A673 (cell line): ENCODE measurements at regions not wholly inside any gene's neighbourhood (a gene's known extent, or its start where the extent isn't known, plus 50 kb on each side); places are given as distances from the start of the nearest gene placed in this dataset.

Source experiments
- BruUV-seq: library from RNA; stranded (reverse); fragments of 400-500 nt; replicated peaks from 2 replicates; lab custom pipeline; 2021; lab: Mats Ljungman, UMichigan
- CTCF ChIA-PET: fragments of 300-600 bp; sonication (Branson Sonifier 250); formaldehyde crosslinking; loops from one replicate; lab custom pipeline; 2022; ENCODE audit warnings: antibody characterized with exemption; lab: Charles Lee
- POLR2A ChIA-PET: fragments of 300-600 bp; sonication (Branson Sonifier 250); formaldehyde crosslinking; loops from one replicate; lab custom pipeline; 2022; ENCODE audit warnings: antibody characterized with exemption; ENCODE audit not compliant: low non-redundant PET; lab: Charles Lee
- DNase-seq: peaks from one replicate; pipeline ENCODE4 v3.0.0-alpha.2; 2015; ENCODE audit warnings: low spot score
- H3K27ac ChIP-seq: fragments of 200-600 bp; sonication (generic); 2 replicates; pipeline ENCODE4 v1.5.1; 2016; ENCODE audit warnings: mixed run types, low read depth, mild to moderate bottlenecking, mixed read lengths, antibody characterized with exemption, low read length; ENCODE audit not compliant: poor library complexity, severe bottlenecking
- H3K27me3 ChIP-seq: fragments of 200-600 bp; sonication (generic); replicated peaks from 2 replicates; pipeline ENCODE4 v1.6.1; 2017; ENCODE audit warnings: mixed run types, low read depth, mild to moderate bottlenecking, mixed read lengths, antibody characterized with exemption, low read length; ENCODE audit not compliant: insufficient read depth, poor library complexity
- H3K36me3 ChIP-seq: fragments of 200-600 bp; sonication (generic); 2 replicates; pipeline ENCODE4 v1.6.1; 2016; ENCODE audit warnings: mixed run types, mild to moderate bottlenecking, mixed read lengths, antibody characterized with exemption, low read length; ENCODE audit not compliant: insufficient read depth, poor library complexity, severe bottlenecking
- H3K4me1 ChIP-seq: fragments of 200-600 bp; sonication (generic); 2 replicates; pipeline ENCODE4 v1.6.1; 2017; ENCODE audit warnings: mixed run types, mild to moderate bottlenecking, mixed read lengths, antibody characterized with exemption, low read length; ENCODE audit not compliant: insufficient read depth, poor library complexity, severe bottlenecking
- H3K4me3 ChIP-seq: fragments of 200-600 bp; sonication (generic); 2 replicates; pipeline ENCODE4 v1.5.1; 2016; ENCODE audit warnings: low read depth, mixed run types, mild to moderate bottlenecking, mixed read lengths, low read length; ENCODE audit not compliant: poor library complexity, severe bottlenecking
- H3K9me3 ChIP-seq: fragments of 200-600 bp; sonication (generic); 2 replicates; pipeline ENCODE4 v1.6.1; 2016; ENCODE audit warnings: mixed run types, low read depth, mild to moderate bottlenecking, mixed read lengths, antibody characterized with exemption, low read length; ENCODE audit not compliant: poor library complexity, severe bottlenecking
- EZH2 ChIP-seq: fragments of 200-600 bp; sonication (generic); IDR thresholded peaks from 2 replicates; pipeline ENCODE4 v1.6.1; 2017; ENCODE audit warnings: borderline replicate concordance, low read depth, mild to moderate bottlenecking, mixed read lengths, antibody characterized with exemption, low read length; ENCODE audit not compliant: poor library complexity, severe bottlenecking
- intact Hi-C: fragments of 100-400 bp; cut with micrococcal nuclease; formaldehyde crosslinking; loops from one replicate; pipeline ENCODE4 v1.10.0; 2022; ENCODE audit not compliant: unreplicated experiment
- TF ChIP-seq, protein P1 (sequence below): fragments of 300-800, 200-600 bp; sonication (generic); conservative IDR thresholded peaks from 2 replicates; pipeline ENCODE4 v1.5.1; 2017; ENCODE audit warnings: low read depth, mild to moderate bottlenecking, antibody characterized with exemption, low read length, moderate library complexity, mixed read lengths

DNA sequence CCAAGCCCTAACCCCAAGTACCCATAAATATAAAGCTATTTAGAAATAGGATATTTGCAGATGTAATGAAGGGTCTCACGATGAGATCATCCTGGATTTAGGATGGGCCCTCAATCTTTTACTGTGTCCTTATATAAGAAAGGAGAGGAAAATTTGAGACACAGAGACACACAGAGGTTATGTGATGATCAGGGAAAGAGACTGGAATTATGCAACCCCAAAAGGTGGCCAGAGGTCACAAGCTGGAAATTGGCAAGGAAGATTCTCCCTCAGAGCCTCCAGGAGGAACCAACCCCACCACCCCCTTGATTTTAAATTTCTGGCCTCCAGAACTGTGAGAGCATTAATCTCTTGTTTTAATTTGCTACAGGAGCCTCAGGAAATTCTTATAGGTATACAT is 334.9 kb upstream of the PRICKLE1 start:
- DNase-seq: no peak
- no peaks in the 10 kb centered on the region for H3K27me3 ChIP-seq
- BruUV-seq: no TSS peak
- no peak for TF ChIP-seq EZH2
- TF ChIP-seq, protein P1, sequence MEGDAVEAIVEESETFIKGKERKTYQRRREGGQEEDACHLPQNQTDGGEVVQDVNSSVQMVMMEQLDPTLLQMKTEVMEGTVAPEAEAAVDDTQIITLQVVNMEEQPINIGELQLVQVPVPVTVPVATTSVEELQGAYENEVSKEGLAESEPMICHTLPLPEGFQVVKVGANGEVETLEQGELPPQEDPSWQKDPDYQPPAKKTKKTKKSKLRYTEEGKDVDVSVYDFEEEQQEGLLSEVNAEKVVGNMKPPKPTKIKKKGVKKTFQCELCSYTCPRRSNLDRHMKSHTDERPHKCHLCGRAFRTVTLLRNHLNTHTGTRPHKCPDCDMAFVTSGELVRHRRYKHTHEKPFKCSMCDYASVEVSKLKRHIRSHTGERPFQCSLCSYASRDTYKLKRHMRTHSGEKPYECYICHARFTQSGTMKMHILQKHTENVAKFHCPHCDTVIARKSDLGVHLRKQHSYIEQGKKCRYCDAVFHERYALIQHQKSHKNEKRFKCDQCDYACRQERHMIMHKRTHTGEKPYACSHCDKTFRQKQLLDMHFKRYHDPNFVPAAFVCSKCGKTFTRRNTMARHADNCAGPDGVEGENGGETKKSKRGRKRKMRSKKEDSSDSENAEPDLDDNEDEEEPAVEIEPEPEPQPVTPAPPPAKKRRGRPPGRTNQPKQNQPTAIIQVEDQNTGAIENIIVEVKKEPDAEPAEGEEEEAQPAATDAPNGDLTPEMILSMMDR: no peak
- no peaks in the 10 kb centered on the region for H3K4me1 ChIP-seq
- H3K36me3 ChIP-seq: no peaks in the 10 kb centered on the region
- intact Hi-C loops: no loop called here
- H3K9me3 ChIP-seq: no peaks in the 10 kb centered on the region
- POLR2A ChIA-PET: no interaction called here
- no peak overlapping the region for H3K4me3 ChIP-seq
- H3K27ac ChIP-seq: no peak overlapping the region
- CTCF ChIA-PET: no interaction called here

DNA sequence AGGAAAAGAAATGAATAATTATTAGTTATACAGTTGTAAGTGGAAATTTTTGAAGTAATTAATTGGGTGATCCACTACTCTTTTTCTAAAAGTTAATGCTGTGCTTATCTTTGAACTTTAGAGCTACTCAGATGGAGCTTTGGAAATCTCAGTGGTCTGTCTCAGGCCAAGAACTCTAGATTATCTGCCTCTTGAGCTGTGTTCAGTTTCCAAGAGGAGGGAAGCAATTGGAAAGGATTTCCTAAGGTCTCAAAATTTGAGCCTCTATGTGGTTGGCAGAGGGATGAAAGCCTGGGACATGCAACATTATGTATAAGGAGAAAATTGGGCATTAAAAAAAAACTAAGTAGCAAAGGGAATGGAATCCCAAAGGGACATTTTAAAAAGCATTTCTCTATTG is 334.0 kb upstream of the PRICKLE1 start:
- no peaks in the 10 kb centered on the region for H3K27me3 ChIP-seq
- CTCF ChIA-PET: no interaction called here
- H3K27ac ChIP-seq: no peak overlapping the region
- TF ChIP-seq, protein P1: no peak
- no peak for TF ChIP-seq EZH2
- H3K4me3 ChIP-seq: no peak overlapping the region
- no peaks in the 10 kb centered on the region for H3K4me1 ChIP-seq
- no peaks in the 10 kb centered on the region for H3K9me3 ChIP-seq
- no peaks in the 10 kb centered on the region for H3K36me3 ChIP-seq
- DNase-seq: no peak
- BruUV-seq: no TSS peak
- POLR2A ChIA-PET: no interaction called here
- intact Hi-C loops: no loop called here

DNA sequence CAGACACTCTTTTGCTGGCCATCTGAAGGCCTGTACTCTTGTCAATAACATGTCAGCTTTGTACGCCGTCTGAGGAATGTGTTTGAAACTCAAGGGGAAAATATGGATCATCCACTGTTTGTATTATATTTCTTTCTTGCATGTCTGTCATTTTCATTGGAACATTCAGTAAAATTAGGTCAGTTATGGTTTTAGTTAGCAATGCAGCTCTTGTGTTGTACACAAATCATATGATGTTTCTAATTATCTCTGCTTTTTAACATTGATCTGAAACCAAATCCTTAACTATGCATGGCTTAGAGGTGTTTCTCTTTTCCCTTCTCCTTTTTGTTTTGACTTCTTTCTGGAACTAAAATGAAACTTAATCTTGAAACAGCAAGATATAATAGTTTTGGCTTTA is 333.6 kb upstream of the PRICKLE1 start:
- DNase-seq: no peak
- POLR2A ChIA-PET: no interaction called here
- Histone ChIP-seq H3K9me3 (no peaks in the 10 kb centered on the region), H3K36me3 (no peaks in the 10 kb centered on the region), H3K27me3 (no peaks in the 10 kb centered on the region), H3K4me1 (no peaks in the 10 kb centered on the region), H3K4me3 (no peak overlapping the region), H3K27ac (no peak overlapping the region)
- BruUV-seq: no TSS peak
- TF ChIP-seq EZH2: no peak
- TF ChIP-seq, protein P1: no peak
- CTCF ChIA-PET: no interaction called here
- intact Hi-C loops: no loop called here
